ENCODE measurements at regions not wholly inside any gene's neighbourhood (a gene's known extent, or its start where the extent isn't known, plus 50 kb on each side); places are given as distances from the start of the nearest gene placed in this dataset.

DNA sequence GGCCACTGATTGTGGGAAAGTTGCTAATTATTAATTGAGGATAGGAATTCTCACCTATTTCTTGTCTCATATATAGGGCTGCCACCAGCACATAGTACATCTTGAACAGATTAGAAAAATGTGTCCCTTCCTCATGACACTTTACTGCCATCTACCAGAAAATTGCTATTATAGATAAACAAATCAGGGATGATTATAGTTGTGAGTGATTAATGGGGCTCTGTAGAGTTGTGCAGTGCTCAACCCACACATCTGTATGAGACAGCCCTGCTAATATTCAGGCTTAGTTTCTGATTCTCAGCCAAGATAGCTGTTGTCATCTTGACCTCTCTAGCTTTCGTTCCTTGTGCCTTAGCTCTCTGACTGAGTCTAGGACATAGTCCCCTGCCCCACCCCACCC lies 373.3 kb downstream of the TLE4 start:
- DNase-seq (ENCODE audit: low read depth): no peak

DNA sequence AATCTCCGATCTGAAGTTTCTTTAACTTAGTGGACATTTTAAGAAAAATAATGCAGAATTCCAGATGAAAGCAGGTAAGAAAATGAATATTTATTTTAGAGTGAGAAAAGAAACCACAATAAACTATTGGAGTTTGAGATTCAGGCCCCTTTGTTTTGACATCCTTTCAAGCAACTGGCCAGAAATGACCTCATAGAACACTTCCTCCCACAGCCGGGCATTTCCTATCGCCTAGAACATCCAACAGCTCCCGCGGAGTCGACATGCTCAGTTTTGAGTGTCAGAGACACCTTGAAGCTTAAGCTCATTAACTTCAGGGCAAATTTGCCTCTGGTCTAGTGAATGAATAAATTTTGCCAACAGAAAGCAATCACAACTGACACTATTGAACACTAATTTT lies 369.2 kb downstream of the TLE4 start:
- no peak for DNase-seq (ENCODE audit: low read depth)

DNA sequence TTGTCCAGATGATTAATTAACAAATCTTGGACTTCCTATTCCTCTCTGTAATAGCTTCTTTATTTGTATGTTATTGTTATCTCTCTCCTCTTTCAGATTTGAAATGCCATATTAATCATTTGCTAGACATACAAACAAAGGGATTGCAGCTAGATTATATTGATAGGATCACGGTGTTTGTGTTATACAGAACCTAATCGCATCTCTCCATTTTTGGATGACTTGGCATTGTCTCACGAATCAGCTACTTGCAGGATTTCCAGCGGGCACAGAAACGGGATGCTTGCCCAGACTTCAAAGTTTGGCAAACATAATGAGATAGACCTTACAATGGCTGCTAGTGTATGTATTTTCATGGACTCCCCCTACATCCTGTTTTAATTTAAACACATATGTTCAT lies 368.1 kb downstream of the TLE4 start:
- DNase-seq (ENCODE audit: low read depth): no peak

DNA sequence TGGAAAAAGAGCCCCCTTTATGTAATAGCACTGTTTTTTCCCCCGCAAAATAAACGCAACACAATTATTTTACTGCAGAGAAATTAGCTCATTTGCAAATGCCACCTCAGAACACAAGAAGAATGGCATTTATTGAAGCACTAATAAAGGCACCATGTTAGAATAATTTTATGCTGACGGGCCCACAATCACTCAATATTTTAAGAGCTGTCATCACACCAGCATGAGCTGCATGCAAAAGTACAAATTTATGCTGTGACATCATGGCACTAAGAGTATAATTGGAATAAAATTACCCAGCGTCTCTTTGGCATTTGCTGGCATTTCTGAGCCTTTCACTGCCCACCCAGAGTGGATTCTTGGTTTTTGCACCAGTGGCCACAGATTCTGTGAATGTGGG lies 364.6 kb downstream of the TLE4 start:
- DNase-seq (ENCODE audit: low read depth): no peak

DNA sequence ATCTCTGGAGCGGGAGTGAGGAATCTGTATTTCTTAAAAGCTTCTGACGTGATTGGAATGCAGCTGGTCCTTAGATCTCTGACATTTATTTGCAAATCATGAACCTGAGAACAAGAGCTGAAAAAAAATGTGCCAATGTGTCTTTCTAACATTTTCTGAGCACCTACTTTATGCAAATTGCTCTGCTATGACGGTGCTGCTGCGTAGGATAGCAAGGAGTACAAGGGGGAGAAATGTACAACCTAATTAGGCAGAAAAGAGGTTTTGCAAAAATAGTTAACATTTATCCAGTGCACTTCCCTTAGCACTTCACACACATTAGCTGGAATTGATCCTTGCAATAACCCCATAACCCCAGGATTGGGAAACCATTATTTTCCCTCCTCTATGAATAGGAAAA lies 357.5 kb downstream of the TLE4 start:
- no peak for DNase-seq (ENCODE audit: low read depth)

DNA sequence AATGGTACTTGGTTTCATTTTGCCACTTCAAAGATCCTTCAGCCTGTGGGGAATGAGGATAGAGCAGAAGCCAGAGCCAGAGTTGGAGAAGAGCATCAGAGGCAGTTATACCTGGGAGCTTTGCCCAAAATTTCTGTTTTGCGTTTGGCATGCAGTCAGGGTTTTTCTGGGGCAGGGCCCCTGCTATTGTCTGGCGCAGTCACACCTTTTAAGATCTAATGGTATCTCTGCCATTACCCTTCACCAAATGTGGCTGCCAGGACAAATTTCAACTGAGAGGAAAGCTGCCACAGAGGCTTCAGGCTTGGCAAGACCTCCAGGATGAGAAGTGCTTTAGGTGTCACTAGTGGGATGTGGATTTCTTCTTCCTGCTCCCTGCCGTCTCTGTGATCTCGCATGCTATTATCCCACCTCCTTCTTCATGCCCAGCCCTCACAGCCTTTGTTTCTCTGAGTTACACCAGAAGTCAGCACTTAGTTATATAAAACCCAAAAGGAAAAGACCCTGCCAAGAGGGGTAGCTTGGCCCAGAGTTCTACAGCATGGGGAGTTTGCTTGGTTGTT lies 357.0 kb downstream of the TLE4 start:
- no peak for DNase-seq (ENCODE audit: low read depth)

DNA sequence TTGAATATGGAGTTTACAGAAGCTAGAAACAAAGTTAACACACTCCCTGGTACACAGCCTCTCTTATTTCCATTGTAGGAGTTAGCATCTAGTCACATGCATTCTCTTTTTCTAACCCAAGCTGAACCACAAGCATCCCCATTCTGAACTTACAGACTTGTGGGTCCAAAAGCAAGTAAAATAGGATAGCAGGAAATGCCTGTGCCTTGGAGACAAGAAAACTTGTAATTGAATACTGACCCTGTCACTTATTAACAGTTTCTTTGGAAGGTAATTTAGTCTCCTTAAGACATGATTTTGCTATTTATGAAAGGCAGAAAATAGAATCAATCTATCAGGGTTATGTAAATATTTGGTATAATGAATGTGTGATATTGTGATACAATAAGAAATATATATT lies 353.6 kb downstream of the TLE4 start:
- no peak for DNase-seq (ENCODE audit: low read depth)

DNA sequence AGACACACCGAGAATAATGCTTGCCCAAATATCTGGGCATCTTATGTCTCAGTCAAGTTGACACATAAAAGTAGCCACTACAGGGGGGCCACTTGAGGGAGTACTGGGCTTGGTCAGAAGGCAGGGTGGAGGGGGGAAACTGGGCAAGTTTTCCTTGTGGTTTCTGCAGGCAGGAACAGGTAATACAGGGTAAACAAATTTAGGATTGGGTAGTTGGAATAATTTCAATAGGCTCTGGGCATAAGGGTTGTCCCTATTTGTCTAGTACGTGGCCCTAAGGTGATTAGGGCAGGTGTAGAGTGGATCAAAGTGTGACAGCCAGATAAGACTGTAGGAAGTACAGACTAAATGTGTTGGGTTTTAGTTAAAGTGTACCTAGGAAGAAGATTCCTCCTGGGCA lies 353.1 kb downstream of the TLE4 start:
- no peak for DNase-seq (ENCODE audit: low read depth)

DNA sequence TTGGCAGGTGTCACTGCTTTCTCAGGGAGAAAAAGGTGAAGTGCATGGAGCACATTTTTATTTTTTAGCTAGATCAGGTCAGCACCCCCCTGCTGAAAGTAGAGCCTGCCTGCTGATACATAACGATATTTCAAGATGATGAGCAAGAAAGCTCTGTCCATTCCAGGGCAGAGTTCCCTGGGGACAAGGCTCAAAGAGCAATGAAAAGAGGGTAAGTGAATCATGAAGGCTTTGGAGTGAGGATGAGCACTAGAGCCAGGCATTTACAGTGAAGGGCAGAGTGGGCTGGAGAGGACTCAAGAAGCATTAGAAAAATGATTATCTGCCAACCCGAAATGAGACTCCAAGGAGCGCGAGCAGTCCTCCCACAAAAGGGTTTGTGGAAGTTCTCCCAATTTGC lies 345.7 kb downstream of the TLE4 start:
- no peak for DNase-seq (ENCODE audit: low read depth)

DNA sequence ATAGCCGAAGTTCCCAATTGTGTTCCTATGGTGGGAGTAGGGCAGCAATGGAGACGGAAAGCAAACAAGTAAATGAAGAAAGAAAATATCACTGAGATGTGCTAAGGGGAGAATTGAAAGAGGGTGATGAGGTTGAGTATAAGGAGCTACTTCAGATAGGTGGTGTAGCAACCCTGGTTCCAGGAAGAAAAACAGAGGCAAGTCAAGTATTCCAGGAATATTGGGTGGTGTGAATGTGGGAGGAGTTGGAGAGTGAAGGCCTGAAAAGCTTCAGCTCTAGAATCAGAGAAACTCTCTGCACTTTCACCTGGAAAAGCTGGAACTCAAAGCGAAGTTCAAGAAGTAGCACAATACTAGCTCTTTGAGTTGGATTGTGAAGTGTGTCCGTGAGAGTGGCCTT lies 342.1 kb downstream of the TLE4 start:
- DNase-seq (ENCODE audit: low read depth): no peak

DNA sequence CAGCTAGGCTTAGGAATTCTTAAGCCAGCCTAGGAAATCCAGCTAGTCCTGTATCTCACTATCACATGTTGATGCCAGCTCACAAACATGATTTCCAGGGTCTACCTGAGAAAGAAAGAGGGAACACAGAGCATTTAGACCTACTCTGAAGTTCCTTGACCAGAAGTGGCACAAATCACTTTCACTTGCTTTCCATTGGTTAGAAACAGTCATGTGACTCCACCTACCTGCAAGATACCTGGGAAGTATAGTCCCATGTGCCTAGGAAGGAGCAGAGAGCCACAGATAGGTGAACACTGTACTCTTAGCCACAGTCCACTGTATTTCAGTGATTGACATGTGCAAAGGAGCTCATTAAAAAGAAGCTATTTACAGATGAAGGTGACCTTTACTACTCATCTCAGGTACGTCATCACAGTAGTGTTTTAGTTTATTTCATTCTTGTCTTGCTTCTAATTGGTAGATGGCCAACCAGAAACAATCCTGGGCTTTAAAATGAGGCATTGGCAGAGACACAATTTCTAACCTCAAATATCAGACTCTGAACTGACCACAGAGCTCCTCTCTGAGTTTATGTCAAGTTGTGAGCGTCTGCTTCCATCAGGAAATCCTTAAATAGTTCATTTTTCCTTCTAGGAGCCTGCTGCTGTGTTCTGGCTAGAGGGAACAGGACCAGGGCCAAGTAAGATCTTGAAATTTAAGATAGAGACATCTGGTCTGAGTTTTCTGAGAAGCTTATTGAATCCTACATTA lies 340.7 kb downstream of the TLE4 start:
- no peak for DNase-seq (ENCODE audit: low read depth)

DNA sequence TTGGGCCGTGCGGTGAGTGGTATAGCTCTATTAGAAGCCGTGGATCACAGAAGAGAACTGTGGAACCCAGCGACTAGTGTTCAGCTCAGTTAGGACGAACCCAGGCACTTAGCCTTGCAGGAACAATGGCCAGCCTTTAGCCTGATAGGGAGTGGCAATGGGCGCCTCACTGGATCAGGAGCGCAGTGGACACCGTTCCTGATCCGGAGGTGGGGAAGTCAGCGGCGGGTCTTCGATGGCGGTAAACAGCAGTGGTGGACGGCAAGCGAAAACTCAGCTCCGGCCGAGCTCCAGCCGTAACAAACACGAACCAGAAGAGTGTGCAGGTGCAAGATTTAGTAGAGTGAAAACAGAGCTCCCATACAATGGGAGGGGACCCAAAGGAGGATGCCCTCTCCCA lies 340.0 kb downstream of the TLE4 start:
- DNase-seq (ENCODE audit: low read depth): no peak

DNA sequence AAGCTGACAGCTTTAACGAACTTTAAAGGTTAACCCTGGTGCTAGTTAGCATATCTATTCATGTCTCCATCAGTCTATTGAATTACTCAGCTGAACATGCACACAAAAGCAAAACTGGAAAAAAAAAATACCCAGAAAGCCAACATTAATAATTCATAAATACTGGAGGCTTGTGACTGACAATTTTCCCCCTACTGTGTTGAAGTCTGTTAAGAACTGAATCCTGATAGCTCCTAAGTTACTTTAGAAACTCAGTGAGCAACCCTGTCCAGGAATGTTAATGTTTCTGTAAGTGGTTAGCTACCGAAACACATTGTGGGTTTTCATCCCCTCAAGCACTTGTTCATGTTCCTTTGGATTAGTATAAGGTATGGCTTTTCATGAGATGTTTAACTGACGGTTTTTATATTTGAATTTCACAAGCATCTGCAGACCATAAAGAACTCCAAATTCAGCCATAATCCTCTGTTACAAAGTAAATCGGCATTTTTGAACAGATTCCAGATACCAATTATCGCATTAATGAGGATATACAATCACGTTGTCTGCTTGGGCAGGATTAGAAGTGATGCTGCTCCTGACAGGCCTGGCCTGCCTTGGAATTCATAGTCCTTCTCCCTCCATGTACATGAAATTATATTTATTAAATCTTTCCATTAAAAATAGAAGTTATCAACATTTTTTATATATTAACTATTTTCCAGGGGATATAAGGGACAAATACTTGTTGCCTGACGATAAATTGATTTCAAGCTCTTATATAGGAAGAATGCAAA lies 331.2 kb downstream of the TLE4 start:
- no peak for DNase-seq (ENCODE audit: low read depth)

DNA sequence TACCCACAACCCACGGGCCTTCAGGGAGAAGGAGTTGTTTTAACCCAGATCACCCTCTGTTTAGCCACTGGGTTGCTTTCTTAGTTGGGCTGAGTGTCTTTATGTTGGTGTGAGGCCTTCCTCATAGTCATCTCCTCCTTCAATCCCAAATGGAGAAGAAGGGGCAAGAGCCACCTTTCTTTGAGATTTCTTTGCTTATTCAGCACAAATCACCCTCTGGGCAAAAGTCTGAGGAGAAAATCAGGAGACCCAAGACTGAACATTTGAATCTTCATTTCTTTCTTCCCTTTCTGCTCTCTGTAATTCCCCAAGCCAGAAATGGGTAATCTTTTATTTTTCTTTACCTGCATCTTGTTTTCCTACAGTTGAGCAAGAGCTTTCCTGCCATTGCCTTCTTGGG lies 329.0 kb downstream of the TLE4 start:
- DNase-seq (ENCODE audit: low read depth): no peak

DNA sequence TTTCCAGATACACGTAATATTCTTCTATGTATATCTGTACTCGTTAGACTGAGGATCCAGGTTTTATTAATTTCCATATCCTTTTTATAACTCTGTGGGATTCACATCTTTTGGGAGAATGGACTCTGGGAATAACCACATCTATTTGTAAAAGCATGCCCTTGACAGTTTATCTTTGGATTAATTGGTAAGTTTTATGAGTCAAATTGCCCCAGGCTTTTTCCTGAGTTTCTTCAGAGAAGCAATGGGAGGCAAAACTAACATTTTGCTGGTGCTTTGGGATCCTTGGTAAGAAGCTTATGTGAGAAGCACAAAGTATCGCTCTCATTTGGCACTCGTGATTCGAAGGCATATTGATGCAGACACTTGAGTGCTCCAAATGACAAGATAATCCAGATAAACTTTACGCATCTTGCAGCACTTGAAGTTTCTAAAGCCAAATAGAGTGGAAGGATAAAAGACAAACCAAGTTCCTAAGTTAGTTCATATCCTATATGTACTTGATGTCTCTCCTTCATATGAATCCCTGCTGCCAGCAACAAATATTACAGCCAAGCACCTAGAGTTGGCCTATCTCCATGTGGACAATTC lies 324.7 kb downstream of the TLE4 start:
- DNase-seq (ENCODE audit: low read depth): no peak

DNA sequence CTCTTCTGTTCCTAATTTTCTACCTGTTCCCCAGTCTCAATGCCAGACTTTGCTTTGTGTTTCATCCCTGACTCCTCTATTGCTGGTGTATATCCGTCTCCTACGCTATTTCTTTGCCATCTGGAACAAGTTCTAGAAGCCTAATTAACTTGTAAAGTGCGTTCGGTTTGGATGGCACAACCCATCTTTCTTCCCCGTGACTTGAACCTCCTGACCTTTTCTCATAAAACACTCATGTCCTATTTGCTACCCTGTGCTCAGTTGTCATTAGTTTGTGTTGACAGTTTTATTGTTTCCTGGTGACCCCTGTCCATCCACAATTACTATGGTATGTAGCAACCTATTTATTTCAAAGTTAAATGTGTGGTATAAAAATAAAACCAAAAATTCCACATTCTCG lies 323.5 kb downstream of the TLE4 start:
- no peak for DNase-seq (ENCODE audit: low read depth)

DNA sequence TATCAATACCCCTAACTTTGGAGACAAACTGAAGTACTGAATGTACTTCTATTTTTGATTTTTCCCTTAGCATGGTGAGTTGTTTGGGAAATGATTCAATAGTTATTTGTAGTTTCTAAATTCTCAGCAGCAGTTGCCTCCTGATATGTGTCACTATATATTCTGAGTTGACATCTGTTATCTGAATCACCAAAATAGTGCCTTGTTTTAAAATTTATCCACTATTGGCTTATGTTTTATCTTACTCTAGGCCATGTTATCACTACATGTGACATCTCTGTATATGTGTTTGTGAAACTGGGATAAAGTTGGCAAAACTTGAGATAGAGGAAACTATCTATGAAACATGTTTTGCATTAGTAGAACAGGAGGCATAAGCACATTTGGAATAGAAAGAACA lies 317.6 kb downstream of the TLE4 start:
- no peak for DNase-seq (ENCODE audit: low read depth)

DNA sequence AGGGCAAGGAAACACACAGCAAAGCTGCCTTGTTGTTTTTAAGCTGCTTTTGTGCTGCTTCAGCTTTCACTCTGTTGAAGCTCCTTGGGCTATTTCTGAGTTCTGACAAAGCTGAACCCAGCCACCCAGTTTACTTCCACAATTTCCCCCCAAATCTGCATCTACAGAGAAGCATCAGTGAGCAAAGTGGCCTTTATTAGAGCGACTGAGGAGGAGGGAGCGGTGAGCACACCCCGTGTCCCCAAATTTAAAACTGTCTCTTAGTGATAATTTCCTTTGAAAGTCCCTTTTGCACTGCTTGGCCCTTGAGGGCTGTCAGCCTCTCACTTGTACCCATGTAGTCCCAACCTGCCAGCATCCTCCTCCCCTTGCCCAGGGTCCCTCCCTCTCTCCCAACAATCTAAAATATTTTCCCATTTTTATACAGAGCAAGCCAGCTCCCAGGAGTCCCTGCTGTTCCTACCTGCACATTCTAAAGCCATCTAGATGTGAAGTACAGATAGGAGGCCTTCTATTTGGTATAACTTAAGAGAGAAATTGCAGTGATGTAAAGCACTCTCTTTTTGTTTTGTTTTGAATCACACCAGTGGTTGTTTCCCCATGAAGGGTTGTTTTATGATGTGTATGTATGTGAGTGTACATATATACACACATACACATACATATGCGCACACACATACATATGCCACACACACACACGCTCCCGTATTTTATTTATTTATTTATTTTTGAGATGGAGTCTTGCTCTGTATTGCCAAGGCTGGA lies 313.5 kb downstream of the TLE4 start:
- no peak for DNase-seq (ENCODE audit: low read depth)

DNA sequence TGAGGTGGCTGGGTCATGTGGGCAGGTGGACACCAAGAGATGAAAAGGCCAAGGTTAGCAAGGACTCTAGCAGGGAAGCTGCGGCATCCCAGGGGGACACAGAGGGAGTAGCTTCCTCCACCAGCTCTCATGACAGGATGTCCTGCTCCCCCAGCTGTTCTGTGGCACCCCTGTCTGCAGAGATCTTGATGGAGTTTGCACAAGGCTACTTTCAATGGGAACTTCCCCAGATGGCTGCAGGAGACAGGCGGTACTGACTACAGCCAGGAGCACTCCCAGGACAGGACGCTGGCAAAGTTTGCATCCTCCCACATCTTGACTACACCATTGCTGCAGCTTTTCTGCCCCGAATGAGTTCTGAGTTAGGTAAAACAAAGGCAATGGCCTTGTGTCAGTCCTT lies 312.8 kb downstream of the TLE4 start:
- no peak for DNase-seq (ENCODE audit: low read depth)

DNA sequence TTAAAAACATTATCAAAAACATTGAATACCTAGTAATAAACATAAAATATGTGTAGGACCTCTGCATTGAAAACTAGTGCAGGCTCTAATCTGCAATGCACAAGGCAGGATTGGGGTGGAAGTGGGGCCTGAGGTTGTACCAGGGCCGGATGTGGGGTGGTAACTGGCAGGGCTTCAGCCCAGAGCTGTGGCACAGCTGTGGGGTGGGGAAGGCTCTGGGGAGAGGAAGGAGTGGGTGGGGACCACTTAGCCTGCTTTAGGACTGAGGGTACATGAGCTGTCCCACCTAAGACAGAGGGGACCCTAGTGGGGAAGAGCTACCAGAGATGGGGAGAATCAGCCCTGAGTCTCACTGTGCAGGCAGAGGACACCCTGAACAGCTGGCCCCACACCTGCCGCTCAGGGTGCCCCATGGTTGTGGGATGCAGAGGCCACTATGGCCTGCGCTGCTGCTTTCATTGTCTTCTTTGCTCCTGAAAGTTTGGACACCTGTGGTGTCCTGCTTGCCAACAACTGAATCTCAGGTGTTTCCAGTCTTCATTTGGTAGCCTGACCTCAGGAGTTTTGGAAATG lies 311.4 kb downstream of the TLE4 start:
- peak; percentile 17 for DNase-seq (ENCODE audit: low read depth)

DNA sequence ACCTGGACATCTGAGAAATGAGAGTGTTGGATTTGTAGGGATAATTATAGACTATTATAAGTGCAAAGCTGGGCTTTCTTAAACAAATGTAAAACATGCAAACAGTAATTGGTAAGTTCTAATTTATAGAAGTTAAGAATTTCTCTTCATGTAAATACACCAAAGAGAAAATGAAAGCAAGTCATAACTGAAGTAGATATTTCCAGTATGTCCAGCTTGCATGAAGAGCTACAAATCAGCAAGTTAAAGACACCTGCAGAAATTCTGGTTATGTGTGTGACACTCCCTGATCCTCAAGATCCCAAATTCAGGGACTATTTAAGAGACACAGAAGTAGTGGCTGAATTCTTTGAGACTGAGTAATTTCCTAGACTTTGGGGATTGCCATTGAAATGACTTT lies 308.9 kb downstream of the TLE4 start:
- no peak for DNase-seq (ENCODE audit: low read depth)

All from stimulated activated CD8-positive, alpha-beta memory T cell treated with anti-CD3 and anti-CD28 coated beads, Interleukin-15, amount 100 ng/mL, for 1 hour (primary cell).